ENCODE measurements at regions not wholly inside any gene's neighbourhood (a gene's known extent, or its start where the extent isn't known, plus 50 kb on each side); places are given as distances from the start of the nearest gene placed in this dataset.

GRCh38 chr1:239815074-239815473 lies 276.6 kb upstream of the FMN2 start:
- Histone ChIP-seq H3K36me3 (no peaks in the 10 kb centered on the region), H3K4me3 (no peak overlapping the region), H3K9me3 (no peaks in the 10 kb centered on the region), H3K4me1 (peaks cover 12 to 71% (median 22%) of the 10 kb centered on the region in 3 donors), H3K27ac (peak overlapping the region; percentile 83 to 96 (median 89)), H3K27me3 (no peaks in the 10 kb centered on the region)
- ATAC-seq = no peak
- 80 to 94% methylated on average over 4 of the region's 4 CpGs for WGBS, 2 donors (ENCODE audit: low coverage in 1 of 2)
- TF ChIP-seq CTCF (IDR thresholded peaks at IDR 0.05) = no peak
- TF ChIP-seq POLR2A (IDR thresholded peaks at IDR 0.05) = no peak
- no peak for TF ChIP-seq EP300 (IDR thresholded peaks at IDR 0.05)
- no peak for TF ChIP-seq POLR2AphosphoS5 (IDR thresholded peaks at IDR 0.05)

GRCh38 chr1:239816081-239816782 lies 275.5 kb upstream of the FMN2 start:
- Histone ChIP-seq H3K4me1 (peaks cover 12 to 69% (median 22%) of the 10 kb centered on the region in 3 donors), H3K27me3 (no peaks in the 10 kb centered on the region), H3K9me3 (no peaks in the 10 kb centered on the region), H3K27ac (peak overlapping the region; percentile 89 to 96 (median 90)), H3K36me3 (no peaks in the 10 kb centered on the region), H3K4me3 (no peak overlapping the region)
- peak; percentile 89 for ATAC-seq
- 6 to 13% methylated on average over 3 to 5 of the region's 5 CpGs for WGBS, 2 donors (ENCODE audit: low coverage in 1 of 2)
- TF ChIP-seq EP300 (IDR thresholded peaks at IDR 0.05) (no peak), POLR2AphosphoS5 (IDR thresholded peaks at IDR 0.05) (peak; percentile 95)

- H3K27ac ChIP-seq = peak overlapping the region; percentile 89 to 96 (median 90)
- H3K36me3 ChIP-seq = no peaks in the 10 kb centered on the region
- no peak overlapping the region for H3K4me3 ChIP-seq
- H3K9me3 ChIP-seq = no peaks in the 10 kb centered on the region
- H3K4me1 ChIP-seq = peaks cover 12 to 60% (median 22%) of the 10 kb centered on the region in 3 donors
- 60 to 67% methylated on average over 1 of the region's 1 CpG for WGBS, 2 donors (ENCODE audit: low coverage in 1 of 2)
- no peaks in the 10 kb centered on the region for H3K27me3 ChIP-seq
- no peak for ATAC-seq
- TF ChIP-seq POLR2A (IDR thresholded peaks at IDR 0.05) = no peak
- TF ChIP-seq POLR2AphosphoS5 (IDR thresholded peaks at IDR 0.05) = peak; percentile 15
Measured at GRCh38 chr1:239817276-239817675, 274.4 kb upstream of the FMN2 start.

GRCh38 chr1:239817801-239818200 lies 273.9 kb upstream of the FMN2 start:
- peaks cover 12 to 55% (median 22%) of the 10 kb centered on the region in 3 donors for H3K4me1 ChIP-seq
- no peaks in the 10 kb centered on the region for H3K36me3 ChIP-seq
- H3K27ac ChIP-seq = peak overlapping the region; percentile 89 to 96 (median 90)
- H3K4me3 ChIP-seq = no peak overlapping the region
- WGBS, 2 donors (ENCODE audit: low coverage in 1 of 2) = 52 to 83% methylated on average over 4 to 7 of the region's 7 CpGs
- H3K9me3 ChIP-seq = no peaks in the 10 kb centered on the region
- no peaks in the 10 kb centered on the region for H3K27me3 ChIP-seq
- TF ChIP-seq CTCF (IDR thresholded peaks at IDR 0.05) (no peak), POLR2AphosphoS5 (IDR thresholded peaks at IDR 0.05) (no peak), POLR2A (IDR thresholded peaks at IDR 0.05) (no peak), EP300 (IDR thresholded peaks at IDR 0.05) (no peak)
- no peak for ATAC-seq

- Histone ChIP-seq H3K27ac (peak overlapping the region in 3 of 4 donors; percentile 89 to 90 (median 89)), H3K27me3 (no peaks in the 10 kb centered on the region), H3K36me3 (no peaks in the 10 kb centered on the region), H3K9me3 (no peaks in the 10 kb centered on the region), H3K4me1 (peaks cover 12 to 52% (median 21%) of the 10 kb centered on the region in 3 donors), H3K4me3 (no peak overlapping the region)
- WGBS, 2 donors (ENCODE audit: low coverage in 1 of 2) = 82 to 85% methylated on average over 5 to 6 of the region's 6 CpGs
- no peak for ATAC-seq
- TF ChIP-seq POLR2A (IDR thresholded peaks at IDR 0.05) (no peak), POLR2AphosphoS5 (IDR thresholded peaks at IDR 0.05) (no peak), EP300 (IDR thresholded peaks at IDR 0.05) (no peak), CTCF (IDR thresholded peaks at IDR 0.05) (no peak)
Measured at GRCh38 chr1:239819096-239819495, 272.6 kb upstream of the FMN2 start.

- peaks cover 11 to 45% (median 15%) of the 10 kb centered on the region in 3 donors for H3K4me1 ChIP-seq
- H3K27me3 ChIP-seq = no peaks in the 10 kb centered on the region
- TF ChIP-seq CTCF (IDR thresholded peaks at IDR 0.05) (no peak), POLR2A (IDR thresholded peaks at IDR 0.05) (no peak), EP300 (IDR thresholded peaks at IDR 0.05) (no peak), POLR2AphosphoS5 (IDR thresholded peaks at IDR 0.05) (no peak)
- no peaks in the 10 kb centered on the region for H3K9me3 ChIP-seq
- peak overlapping the region in 1 of 4 donors; percentile 89 for H3K27ac ChIP-seq
- ATAC-seq = no peak
- WGBS, 2 donors (ENCODE audit: low coverage in 1 of 2) = 81 to 91% methylated on average over 6 to 8 of the region's 10 CpGs
- no peak overlapping the region for H3K4me3 ChIP-seq
- peaks cover 0 to 2% of the 10 kb centered on the region in 2 donors for H3K36me3 ChIP-seq
Measured at GRCh38 chr1:239819756-239820250, 271.9 kb upstream of the FMN2 start.
